Keratinocyte (primary cell): ENCODE measurements at regions not wholly inside any gene's neighbourhood (a gene's known extent, or its start where the extent isn't known, plus 50 kb on each side); places are given as distances from the start of the nearest gene placed in this dataset.

Experiments used
- EZH2 ChIP-seq: IDR thresholded peaks from one replicate; pipeline ENCODE4 v1.6.1; 2012; ENCODE audit warnings: inconsistent platforms, mild to moderate bottlenecking, low read length, moderate library complexity
- TF ChIP-seq, protein P1 (sequence below), 3 experiments: IDR thresholded peaks in 1 of 3; conservative IDR thresholded peaks in 1 of 3; optimal IDR thresholded peaks in 1 of 3; 2 replicates in 2 of 3; 3 replicates in 1 of 3; pipeline versions ENCODE3 to v1.5.1; 2011; ENCODE audit warnings: low read length in 3 of 3, mild to moderate bottlenecking in 3 of 3, moderate library complexity in 2 of 3, control low read depth in 1 of 3, inconsistent platforms in 1 of 3; ENCODE audit not compliant: insufficient read depth in 2 of 3; ENCODE audit errors: extremely low read depth in 1 of 3

DNA sequence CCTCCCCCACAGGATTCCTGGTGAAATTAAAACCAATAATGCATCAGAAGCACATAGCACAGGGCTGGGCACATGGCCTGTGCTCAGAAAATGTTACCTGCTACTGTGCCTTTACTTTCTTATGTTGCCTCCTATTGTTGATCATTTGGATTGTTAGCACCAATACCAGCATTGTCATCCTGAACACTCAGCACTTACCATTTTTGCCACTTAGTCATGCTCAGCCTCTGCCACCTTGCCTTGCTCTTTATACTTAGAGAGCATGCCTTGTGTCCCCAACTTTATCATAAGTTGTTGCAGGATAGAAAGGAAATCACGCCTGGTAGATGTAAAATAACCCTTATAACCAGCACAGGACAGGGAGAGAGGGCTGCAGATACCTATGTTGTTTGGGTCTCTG lies 361.0 kb upstream of the RUNX1 start:
- TF ChIP-seq, protein P1, sequence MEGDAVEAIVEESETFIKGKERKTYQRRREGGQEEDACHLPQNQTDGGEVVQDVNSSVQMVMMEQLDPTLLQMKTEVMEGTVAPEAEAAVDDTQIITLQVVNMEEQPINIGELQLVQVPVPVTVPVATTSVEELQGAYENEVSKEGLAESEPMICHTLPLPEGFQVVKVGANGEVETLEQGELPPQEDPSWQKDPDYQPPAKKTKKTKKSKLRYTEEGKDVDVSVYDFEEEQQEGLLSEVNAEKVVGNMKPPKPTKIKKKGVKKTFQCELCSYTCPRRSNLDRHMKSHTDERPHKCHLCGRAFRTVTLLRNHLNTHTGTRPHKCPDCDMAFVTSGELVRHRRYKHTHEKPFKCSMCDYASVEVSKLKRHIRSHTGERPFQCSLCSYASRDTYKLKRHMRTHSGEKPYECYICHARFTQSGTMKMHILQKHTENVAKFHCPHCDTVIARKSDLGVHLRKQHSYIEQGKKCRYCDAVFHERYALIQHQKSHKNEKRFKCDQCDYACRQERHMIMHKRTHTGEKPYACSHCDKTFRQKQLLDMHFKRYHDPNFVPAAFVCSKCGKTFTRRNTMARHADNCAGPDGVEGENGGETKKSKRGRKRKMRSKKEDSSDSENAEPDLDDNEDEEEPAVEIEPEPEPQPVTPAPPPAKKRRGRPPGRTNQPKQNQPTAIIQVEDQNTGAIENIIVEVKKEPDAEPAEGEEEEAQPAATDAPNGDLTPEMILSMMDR (optimal IDR thresholded peaks at IDR 0.05 in 1 of 3, IDR thresholded peaks at IDR 0.05 in 1 of 3, conservative IDR thresholded peaks at IDR 0.05 in 1 of 3; ENCODE audit: extremely low read depth in 1 of 3, insufficient read depth in 2 of 3, low read length in 3 of 3) = no peak
- no peak for TF ChIP-seq EZH2
